Heart right ventricle (tissue), 16 donors: ENCODE measurements at regions not wholly inside any gene's neighbourhood (a gene's known extent, or its start where the extent isn't known, plus 50 kb on each side); places are given as distances from the start of the nearest gene placed in this dataset.

Experiments used
- ATAC-seq, 8 donors: fragments of 200-7000 bp; cut with Tn5 transposase; one replicate each; pipeline ENCODE4 v1.9.1; 2020; ENCODE audit warnings: mild to moderate bottlenecking in 8 of 8, moderate library complexity in 8 of 8, moderate number of reproducible peaks in 1 of 8
- DNase-seq, 2 donors: peaks; one replicate each; pipeline ENCODE4 v3.0.0-alpha.2; 2020
- H3K27ac ChIP-seq, 10 donors: fragments of 200-600 bp; sonication (generic) in 2 of 10; one replicate each; pipeline versions ENCODE4 v1.5.0 to v1.8.0; 2020 to 2022; ENCODE audit warnings: mild to moderate bottlenecking in 3 of 10
- H3K27me3 ChIP-seq, 7 donors: fragments of 200-600 bp; one replicate each; pipeline ENCODE4 v1.8.0; 2021 to 2022; ENCODE audit warnings: mild to moderate bottlenecking in 2 of 7
- H3K36me3 ChIP-seq, 9 donors: fragments of 200-600 bp; sonication (generic) in 1 of 9; one replicate each; pipeline versions ENCODE4 v1.5.0 to v1.8.0; 2020 to 2022; ENCODE audit warnings: mild to moderate bottlenecking in 2 of 9
- H3K4me1 ChIP-seq, 9 donors: fragments of 200-600 bp; sonication (generic) in 1 of 9; one replicate each; pipeline versions ENCODE4 v1.5.0 to v1.8.0; 2020 to 2022; ENCODE audit warnings: mild to moderate bottlenecking in 4 of 9
- H3K4me3 ChIP-seq, 10 donors: fragments of 200-600 bp; sonication (generic) in 2 of 10; one replicate each; pipeline versions ENCODE4 v1.5.0 to v1.8.0; 2020 to 2022; ENCODE audit warnings: mild to moderate bottlenecking in 7 of 10, moderate library complexity in 2 of 10
- H3K9me3 ChIP-seq, 11 donors: fragments of 200-600 bp in 10 of 11; sonication (generic) in 2 of 11; one replicate each; pipeline versions ENCODE4 v1.5.0 to v1.8.0; 2013 to 2022; ENCODE audit warnings: mild to moderate bottlenecking in 2 of 11, control low read depth in 1 of 11, moderate library complexity in 1 of 11
- WGBS, 2 donors: extraction: QIAGEN DNeasy Blood & Tissue Kit; methylation state at CpG; one replicate each; pipeline ENCODE4 v1.1.7; 2013; ENCODE audit warnings: inconsistent platforms in 1 of 2; 5-methylcytosine and 5-hydroxymethylcytosine counted together
- intact Hi-C, 10 donors: fragments of 100-400 bp; cut with DNase I; formaldehyde crosslinking; loops; one replicate each; pipeline versions ENCODE4 v1.11.1 to v1.14.2; 2022
- TF ChIP-seq, protein P1 (sequence below), 9 donors: fragments of 200-600 bp; sonication (generic) in 2 of 9; IDR thresholded peaks; one replicate each; pipeline versions ENCODE4 v1.5.0 to v1.8.0; 2021 to 2022; ENCODE audit warnings: antibody characterized with exemption in 9 of 9, mild to moderate bottlenecking in 5 of 9, moderate library complexity in 1 of 9
- donor health status: Arrhythmogenic right ventricular cardiomyopathy.
- donor health status: ischemic (EF 13 %, LVEDD 7.1; RV severe dilation, severe dysfunction).
- donor health status: healthy with polysubstance abuse.
- donor health status: DM: no; HTN: yes; CAD: no.
- donor health status: DM: no; HTN: no; CAD: no.
- donor health status: ischemic (EF 25% LVEDD 6.9; RV normal size, moderate dysfunction).
- donor health status: ischemic (EF 25% LVEDD 5.7; RV mildly dilated, moderate dysfunction).
- donor health status: healthy.
- donor health status: DM: yes; HTN: yes; CAD: no.
- donor health status: Ischemic cardiomyopathy.
- donor health status: ischemic (EF 35%, LVEDD 5.7; RV mildly dilated, moderate dysfunction).
- donor health status: nonischemic (EF 11% LVEDD 7.7; RV severe dilation, severe dysfunction).
- donor health status: DM: yes; HTN: yes; CAD: no.
- donor health status: PGD.
- donor health status: ischemic (EF 29% LVEDD 5.4; RV normal size, mild dysfunction).
- donor health status: nonischemic (EF 23%, LVEDD 6.1; RV moderate dilation, normal function).

DNA sequence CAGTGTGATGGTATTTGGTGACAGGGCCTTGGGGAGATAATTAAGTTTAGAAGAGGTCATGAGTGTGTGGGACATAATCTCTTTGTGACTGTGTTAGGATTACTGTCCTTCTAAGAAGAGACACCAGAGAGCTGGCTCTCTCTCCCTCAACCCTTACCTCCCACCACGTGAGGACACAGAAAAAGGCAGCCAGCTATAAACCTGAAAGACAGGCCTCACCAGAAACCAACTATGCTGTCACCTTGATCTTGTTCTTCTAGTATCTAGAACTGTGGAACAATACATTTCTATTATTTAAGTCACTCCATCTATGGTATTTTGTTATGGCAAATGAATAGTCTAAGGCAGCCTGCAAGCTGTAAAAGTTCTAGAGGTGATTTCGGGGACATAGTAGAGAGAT, 203.7 kb downstream of the OTOR start:
- intact Hi-C loops: no loop called here
- DNase-seq: no peak
- 57 to 76% methylated on average over 2 of the region's 2 CpGs for WGBS, 2 donors

DNA sequence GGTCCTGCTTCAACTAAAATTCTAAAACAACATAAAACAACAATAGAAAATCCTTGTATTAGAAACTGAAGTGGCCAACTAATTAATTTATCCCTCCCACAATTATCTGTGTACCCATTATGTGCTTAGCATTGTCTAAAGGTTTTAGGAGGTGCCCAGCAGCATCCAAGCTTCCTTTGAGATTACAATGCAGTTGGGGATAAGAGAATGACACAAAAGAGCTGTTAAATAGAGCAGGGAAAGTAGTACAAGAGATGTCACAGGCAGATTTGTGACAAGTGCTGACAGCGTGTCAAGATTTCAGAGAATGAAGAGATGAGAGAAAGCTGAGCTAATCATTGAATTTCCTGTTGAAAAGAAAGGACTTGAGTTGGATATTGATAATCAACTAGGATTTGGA, 204.8 kb downstream of the OTOR start:
- peaks cover 0 to 20% (median 5%) of the 10 kb centered on the region in 11 donors for H3K9me3 ChIP-seq
- intact Hi-C loops: no loop called here
- peaks cover 0 to 3% (median 0%) of the 10 kb centered on the region in 7 donors for H3K27me3 ChIP-seq
- no peaks in the 10 kb centered on the region for H3K36me3 ChIP-seq
- TF ChIP-seq, protein P1, sequence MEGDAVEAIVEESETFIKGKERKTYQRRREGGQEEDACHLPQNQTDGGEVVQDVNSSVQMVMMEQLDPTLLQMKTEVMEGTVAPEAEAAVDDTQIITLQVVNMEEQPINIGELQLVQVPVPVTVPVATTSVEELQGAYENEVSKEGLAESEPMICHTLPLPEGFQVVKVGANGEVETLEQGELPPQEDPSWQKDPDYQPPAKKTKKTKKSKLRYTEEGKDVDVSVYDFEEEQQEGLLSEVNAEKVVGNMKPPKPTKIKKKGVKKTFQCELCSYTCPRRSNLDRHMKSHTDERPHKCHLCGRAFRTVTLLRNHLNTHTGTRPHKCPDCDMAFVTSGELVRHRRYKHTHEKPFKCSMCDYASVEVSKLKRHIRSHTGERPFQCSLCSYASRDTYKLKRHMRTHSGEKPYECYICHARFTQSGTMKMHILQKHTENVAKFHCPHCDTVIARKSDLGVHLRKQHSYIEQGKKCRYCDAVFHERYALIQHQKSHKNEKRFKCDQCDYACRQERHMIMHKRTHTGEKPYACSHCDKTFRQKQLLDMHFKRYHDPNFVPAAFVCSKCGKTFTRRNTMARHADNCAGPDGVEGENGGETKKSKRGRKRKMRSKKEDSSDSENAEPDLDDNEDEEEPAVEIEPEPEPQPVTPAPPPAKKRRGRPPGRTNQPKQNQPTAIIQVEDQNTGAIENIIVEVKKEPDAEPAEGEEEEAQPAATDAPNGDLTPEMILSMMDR (IDR thresholded peaks at IDR 0.05): no peak
- H3K4me3 ChIP-seq: no peak overlapping the region
- no peaks in the 10 kb centered on the region for H3K4me1 ChIP-seq
- DNase-seq (no peak), ATAC-seq (no peak)
- no peak overlapping the region for H3K27ac ChIP-seq
- 55 to 56% methylated on average over 1 of the region's 1 CpG for WGBS, 2 donors

More for the DNA sequence above, 203.7 kb downstream of the OTOR start:
- no peak for ATAC-seq
- Histone ChIP-seq H3K9me3 (peaks cover 0 to 20% (median 5%) of the 10 kb centered on the region in 11 donors), H3K4me3 (no peak overlapping the region), H3K36me3 (no peaks in the 10 kb centered on the region), H3K27me3 (no peaks in the 10 kb centered on the region), H3K4me1 (no peaks in the 10 kb centered on the region), H3K27ac (no peak overlapping the region)
- TF ChIP-seq, protein P1 (IDR thresholded peaks at IDR 0.05): no peak

DNA sequence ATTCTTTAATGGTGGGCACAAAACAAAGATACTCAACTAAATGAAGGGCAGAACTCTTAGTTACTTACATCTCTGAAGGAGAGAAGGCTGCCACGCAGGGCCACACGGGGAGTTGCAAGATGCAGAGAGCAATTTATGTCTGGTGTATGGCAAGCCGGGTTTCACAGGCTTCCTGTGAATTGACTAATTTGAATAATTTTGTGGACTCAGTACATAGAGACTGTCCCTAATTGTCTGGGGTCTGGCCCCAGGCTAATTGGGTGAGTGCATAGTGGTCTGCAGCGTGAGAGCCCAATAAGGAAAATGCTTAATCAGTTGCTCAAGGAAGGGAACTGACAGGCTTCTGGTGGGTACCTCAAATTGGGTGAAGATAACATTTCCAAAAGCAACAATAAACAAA, 205.7 kb downstream of the OTOR start:
- Histone ChIP-seq H3K36me3 (no peaks in the 10 kb centered on the region), H3K27me3 (peaks cover 0 to 3% (median 0%) of the 10 kb centered on the region in 7 donors), H3K9me3 (peaks cover 0 to 20% (median 5%) of the 10 kb centered on the region in 11 donors), H3K4me3 (no peak overlapping the region), H3K27ac (no peak overlapping the region), H3K4me1 (no peaks in the 10 kb centered on the region)
- ATAC-seq (no peak), DNase-seq (no peak)
- TF ChIP-seq, protein P1 (IDR thresholded peaks at IDR 0.05): no peak
- 60 to 63% methylated on average over 4 of the region's 4 CpGs for WGBS, 2 donors
- intact Hi-C loops: no loop called here

DNA sequence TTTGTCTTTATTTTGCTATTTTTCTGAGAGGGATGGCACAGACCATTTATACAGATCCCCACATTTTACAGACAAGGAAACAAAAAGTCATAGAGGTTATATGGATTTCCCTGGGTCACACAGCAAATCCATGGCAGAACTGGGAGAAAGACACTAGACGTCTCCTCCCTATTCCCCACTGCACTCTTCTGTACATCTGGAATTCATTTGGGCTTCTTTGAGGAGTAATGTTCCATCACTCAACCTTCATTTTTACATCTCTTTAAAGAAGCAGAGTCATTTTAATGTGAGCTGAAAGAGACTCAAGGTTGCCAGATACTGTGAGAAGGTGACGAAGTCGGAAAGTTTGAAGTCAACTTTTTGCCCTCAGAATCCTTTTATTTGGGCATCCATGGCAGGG, 207.3 kb downstream of the OTOR start:
- peaks cover 0 to 3% (median 0%) of the 10 kb centered on the region in 7 donors for H3K27me3 ChIP-seq
- H3K27ac ChIP-seq: no peak overlapping the region
- intact Hi-C loops: no loop called here
- no peak for DNase-seq
- H3K4me1 ChIP-seq: no peaks in the 10 kb centered on the region
- H3K36me3 ChIP-seq: no peaks in the 10 kb centered on the region
- no peak for ATAC-seq
- peaks cover 0 to 6% (median 0%) of the 10 kb centered on the region in 11 donors for H3K9me3 ChIP-seq
- TF ChIP-seq, protein P1 (IDR thresholded peaks at IDR 0.05): no peak
- WGBS, 2 donors: 57 to 78% methylated on average over 3 of the region's 3 CpGs
- H3K4me3 ChIP-seq: no peak overlapping the region
